Activated CD4-positive, alpha-beta T cell treated with anti-CD3 and anti-CD28 coated beads, Interleukin-2, amount 50 U/mL, for 1 hour (primary cell): ENCODE measurements at regions not wholly inside any gene's neighbourhood (a gene's known extent, or its start where the extent isn't known, plus 50 kb on each side); places are given as distances from the start of the nearest gene placed in this dataset.

ENCODE experiments used
- DNase-seq: peaks from one replicate; pipeline ENCODE4 v3.0.0-alpha.2; 2020

DNA sequence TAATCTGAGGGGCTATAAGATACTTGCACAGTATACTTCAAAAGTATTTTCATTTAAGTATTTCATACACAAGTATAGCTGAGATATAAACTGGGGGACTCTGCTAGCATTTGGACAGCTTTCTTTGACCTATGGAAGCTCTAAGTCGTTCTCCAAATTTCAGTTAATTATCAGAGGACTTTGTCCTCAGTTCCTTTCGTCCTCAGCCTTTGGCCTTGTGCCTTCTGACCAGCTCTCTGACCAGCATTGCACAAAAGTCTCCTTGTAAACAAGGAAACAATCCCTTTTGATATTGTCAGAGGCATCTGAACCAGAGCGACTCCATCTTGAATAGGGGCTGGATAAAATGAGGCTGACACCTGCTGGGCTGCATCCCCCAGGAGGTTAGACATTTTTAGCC is 464.0 kb upstream of the FAM241A start:
- no peak for DNase-seq

DNA sequence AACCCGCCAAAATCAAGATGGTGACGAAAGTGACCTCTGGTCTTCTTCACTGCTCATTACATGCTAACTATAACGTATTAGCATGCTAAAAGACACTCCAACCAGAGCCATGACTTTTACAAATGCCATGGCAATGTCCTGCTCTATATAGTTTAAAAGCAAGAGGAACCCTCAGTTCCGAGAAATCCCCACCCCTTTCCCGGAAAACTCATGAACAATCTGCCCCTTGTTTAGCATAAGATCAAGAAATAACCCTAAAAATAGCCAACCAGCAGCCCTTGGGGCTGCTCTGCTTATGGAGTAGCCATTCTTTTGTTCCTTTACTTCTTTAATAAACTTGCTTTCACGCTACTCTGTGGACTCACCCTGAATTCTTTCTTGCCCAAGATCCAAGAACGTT is 463.5 kb upstream of the FAM241A start:
- DNase-seq: no peak

- DNase-seq: no peak
Observed at GRCh38 chr4:111685205-111685604, 460.0 kb upstream of the FAM241A start.

GRCh38 chr4:111689214-111689613 is 456.0 kb upstream of the FAM241A start:
- no peak for DNase-seq

GRCh38 chr4:111689731-111690130 is 455.5 kb upstream of the FAM241A start:
- DNase-seq: no peak

DNA sequence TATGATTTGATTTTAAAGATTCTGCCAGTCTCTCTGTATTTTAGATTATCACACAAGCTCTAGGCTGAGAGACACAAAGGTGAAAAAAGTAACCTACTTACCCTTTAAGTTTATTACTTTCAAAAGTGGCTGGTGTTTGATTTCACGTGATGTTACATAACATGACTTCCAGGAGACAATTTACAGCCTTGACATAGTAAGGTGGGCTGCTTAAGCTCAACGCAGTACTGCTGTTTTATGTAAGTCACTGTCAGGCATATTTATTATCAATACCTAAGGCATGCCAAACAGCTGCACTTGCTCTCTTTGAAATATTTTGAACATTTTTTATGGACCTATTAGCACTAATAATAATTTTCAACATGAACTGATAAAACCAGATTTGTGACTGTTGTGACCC is 451.5 kb upstream of the FAM241A start:
- DNase-seq: no peak

DNA sequence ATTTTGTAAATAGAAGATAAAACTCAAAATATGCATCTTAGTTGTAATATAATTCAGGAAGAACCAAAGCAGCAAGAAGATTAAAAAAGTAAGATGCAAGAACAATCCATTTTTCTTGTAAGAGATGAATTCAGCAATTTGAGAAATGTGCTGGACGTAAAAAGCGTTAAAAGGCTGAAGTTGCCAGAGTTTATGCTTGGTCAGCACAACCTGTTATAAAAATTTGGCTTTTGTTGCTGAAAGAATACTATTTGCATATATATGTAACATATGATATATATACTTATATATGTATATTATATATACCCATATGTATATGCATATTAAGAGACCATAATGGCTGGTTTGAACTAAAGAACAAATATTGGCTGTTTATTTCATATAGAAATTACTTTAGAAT is 449.6 kb upstream of the FAM241A start:
- no peak for DNase-seq

DNA sequence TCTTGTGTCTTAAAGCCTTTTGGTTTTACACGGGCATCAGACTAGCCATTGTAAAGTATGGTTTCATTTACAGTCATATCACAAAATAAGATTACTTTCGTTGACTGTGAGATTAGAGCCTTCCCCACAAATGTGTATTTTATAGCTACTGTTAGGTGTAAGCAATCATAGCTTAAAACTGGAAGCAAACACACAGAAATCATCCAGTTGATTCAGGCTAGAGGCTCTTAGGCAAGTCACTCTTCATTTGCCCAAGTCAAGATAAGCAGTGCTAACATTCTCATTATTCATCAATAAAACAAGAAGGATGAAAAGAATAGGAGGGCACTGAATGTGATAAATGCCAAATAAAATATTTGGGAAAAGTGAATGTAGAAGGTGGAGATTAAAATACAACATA is 448.7 kb upstream of the FAM241A start:
- no peak for DNase-seq

GRCh38 chr4:111697176-111697942 is 447.9 kb upstream of the FAM241A start:
- no peak for DNase-seq

DNA sequence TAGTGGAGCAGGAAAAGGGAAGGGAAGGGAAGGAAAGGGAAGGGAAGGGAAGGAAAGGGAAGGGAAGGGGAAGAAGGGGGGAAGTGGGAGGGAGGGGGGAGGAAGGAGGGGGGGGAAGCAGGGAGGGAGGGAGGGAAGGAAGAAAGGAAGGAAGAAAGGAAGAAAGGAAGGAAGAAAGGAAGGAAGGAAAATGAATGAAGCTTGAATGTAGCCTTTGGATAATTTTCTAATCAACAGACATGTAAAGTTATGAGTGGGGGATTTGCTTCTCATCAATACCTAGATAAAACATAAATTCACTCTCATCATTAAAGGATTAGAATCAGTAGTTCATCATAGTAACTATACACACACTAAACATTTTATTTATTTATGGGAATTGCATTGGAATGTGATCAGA is 446.9 kb upstream of the FAM241A start:
- DNase-seq: no peak

GRCh38 chr4:111699165-111699564 is 446.1 kb upstream of the FAM241A start:
- DNase-seq: no peak

GRCh38 chr4:111701102-111701501 is 444.2 kb upstream of the FAM241A start:
- DNase-seq: no peak

- DNase-seq: no peak
Observed at GRCh38 chr4:111707491-111707890, 437.8 kb upstream of the FAM241A start.

- DNase-seq: no peak
Observed at GRCh38 chr4:111712093-111712677, 433.1 kb upstream of the FAM241A start.

DNA sequence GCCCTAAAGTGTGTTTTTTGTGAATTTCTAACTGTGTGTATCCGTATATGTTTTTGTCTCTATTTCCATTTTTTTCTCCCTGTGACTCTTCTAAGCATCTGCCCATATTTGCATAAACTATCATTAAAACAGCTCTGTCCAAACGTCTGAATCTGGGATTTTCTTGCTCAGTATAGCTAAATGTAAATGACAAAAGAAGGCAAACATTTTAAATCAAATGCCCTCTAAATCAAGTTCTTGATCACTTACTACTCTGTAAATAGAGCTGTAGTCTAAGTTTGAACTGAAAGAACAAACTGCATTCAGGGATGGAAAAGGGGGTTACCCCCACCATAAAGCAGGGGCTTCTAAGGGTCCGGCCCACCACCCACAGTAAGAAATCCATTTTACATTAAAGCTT is 432.0 kb upstream of the FAM241A start:
- no peak for DNase-seq

DNA sequence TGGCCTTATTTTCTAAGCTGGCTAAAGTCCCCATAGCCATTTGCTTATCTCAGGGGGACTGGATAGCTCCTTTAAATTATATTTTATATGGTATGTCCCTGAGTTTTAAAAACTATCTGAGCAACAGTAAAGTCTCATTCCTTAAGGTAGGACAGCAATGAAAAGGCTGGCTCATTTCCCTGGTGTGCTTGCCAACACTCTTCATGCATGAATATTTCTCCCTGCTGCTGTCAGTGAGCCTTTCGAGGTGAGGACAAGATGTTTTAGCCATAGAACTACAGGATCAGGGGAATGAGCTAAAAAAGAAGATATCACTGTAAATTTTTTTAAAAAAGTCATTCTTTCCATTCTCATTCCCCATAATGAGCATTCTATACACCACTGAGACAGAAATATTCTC is 427.3 kb upstream of the FAM241A start:
- DNase-seq: no peak

GRCh38 chr4:111718763-111719559 is 426.3 kb upstream of the FAM241A start:
- no peak for DNase-seq

DNA sequence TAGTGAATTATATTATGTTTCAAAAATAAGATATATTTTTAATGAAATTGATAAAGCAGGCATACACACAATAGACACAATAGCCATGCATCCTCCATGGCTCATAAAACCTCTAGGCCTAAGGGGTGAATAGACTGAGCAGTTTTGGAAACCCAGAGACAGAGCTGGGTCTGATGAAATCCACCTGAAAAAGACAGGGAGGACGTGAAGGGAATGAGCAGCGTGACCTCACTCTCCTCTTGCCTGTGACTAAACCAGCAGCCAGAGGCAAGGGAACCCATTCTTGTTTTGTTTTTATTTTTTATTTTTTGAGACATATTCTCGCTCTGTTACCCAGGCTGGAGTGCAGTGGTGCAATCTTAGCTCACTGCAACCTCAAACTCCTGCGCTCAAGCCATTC is 424.4 kb upstream of the FAM241A start:
- DNase-seq: no peak

DNA sequence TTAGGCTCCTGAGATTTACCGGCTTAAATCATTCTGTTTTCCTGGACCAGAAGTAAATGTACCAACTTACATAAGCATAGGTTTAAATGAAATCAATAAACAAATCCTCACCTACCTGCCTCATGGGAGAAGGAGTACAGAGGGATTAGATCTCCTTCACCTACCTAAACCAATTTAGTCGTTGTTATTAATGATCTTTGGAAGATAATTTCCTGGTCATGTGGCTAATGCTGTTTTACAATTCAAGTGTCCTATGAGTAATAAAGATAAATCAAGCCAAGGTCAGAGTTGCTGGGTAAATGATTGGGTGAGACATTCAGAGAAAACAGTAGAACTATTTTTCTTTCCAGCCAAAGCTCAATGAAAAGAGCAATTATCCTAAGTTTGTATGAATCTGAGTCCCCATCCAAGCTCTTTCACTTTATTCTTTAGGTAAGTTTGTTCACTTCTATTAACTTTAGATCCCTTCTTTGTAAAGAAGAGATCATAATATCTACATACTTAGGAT is 423.0 kb upstream of the FAM241A start:
- no peak for DNase-seq

GRCh38 chr4:111736516-111736915 is 408.7 kb upstream of the FAM241A start:
- DNase-seq: no peak

- DNase-seq: no peak
Observed at GRCh38 chr4:111744847-111745246, 400.4 kb upstream of the FAM241A start.

- DNase-seq: no peak
Observed at GRCh38 chr4:111748157-111748556, 397.1 kb upstream of the FAM241A start.

GRCh38 chr4:111754003-111754402 is 391.3 kb upstream of the FAM241A start:
- DNase-seq: no peak

DNA sequence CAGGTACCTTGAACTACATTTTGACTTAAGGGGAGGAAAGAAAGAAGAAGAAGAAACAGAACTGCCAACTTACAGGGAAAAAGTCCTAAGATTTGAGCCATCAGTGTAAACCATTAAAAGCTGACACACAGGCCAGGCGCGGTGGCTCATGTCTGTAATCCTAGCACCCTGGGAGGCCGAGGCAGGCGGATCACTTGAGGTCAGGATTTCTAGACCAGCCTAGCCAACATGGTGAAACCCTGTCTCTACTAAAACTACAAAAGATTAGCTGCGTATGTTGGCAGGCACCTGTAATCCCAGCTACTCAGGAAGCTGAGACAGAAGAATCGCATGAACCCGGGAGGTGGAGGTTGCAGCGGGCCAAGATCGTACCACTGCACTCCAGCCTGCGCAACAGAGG is 389.7 kb upstream of the FAM241A start:
- no peak for DNase-seq
